ENCODE measurements at regions not wholly inside any gene's neighbourhood (a gene's known extent, or its start where the extent isn't known, plus 50 kb on each side); places are given as distances from the start of the nearest gene placed in this dataset.
"Not testable (repeated sequence)": the region's sequence is repeated elsewhere in the genome, so short reads cannot be mapped to it uniquely, and the experiment has no call there.

DNA sequence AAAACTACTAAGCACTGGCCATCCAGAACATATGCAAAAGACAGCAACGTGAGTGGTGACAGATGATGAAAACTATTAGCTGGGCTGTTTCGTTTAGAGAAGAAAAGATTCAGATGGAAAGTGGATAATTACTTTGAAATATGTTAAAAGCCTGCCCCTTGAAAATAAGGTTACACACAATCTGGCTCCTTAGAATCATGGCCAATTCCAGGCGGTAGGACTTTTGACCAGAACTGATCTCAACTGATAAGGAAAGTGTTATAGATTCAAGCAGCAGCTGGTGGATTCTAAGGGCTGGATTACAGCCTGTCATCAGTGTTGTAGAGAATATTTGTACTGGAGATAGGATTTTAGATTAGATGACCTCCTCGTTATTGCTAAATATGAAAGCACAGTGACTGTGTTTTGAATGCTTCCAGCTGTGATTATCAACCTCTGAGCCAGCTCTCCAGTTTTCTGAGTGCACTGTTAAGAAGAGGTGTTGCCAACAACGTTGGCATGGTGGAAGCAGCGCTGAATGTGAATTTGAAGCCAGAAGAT, 75.1 kb downstream of the KBTBD2 start:
- DNase-seq (ENCODE audit: low read depth) = not testable (repeated sequence)

- not testable (repeated sequence) for DNase-seq (ENCODE audit: low read depth)
Measured at GRCh38 chr7:32814779-32815178, 76.8 kb downstream of the KBTBD2 start.

DNA sequence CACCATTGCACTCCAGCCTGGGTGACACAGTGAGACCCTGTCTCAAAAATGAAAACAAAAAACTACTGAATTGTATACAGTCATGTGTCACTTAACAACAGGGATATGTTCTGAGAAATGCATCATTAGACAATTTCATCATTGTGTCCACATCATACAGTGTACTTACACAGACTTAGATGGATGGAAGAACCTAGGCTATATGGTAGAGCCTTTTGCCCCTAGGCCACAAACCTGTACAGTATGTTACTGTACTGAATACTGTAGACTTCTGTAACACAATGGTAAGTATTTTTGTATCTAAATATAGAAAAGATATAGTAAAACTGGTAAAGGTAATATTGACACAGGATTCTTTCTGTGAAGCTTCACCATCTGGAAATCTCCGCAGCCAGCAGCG, 81.7 kb downstream of the KBTBD2 start:
- DNase-seq (ENCODE audit: low read depth) = no peak

DNA sequence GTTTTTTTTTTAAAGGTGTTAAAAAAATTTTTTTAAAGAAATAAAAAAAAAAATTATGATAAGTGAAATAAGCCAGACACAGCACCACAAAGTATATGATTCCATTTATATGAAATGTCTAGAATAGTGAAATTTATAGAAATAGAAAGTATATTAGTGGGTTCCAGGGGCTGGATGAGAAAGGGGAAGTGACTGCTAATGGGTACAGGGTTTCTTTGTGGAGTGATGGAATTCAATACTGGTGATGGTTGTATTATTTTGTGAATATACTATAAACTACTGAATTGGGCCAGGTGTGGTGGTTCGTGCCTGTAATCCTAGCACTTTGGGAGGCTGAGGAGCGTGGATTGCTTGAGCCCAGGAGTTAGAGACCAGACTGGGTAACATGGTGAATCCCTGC, 82.2 kb downstream of the KBTBD2 start:
- no peak for DNase-seq (ENCODE audit: low read depth)

DNA sequence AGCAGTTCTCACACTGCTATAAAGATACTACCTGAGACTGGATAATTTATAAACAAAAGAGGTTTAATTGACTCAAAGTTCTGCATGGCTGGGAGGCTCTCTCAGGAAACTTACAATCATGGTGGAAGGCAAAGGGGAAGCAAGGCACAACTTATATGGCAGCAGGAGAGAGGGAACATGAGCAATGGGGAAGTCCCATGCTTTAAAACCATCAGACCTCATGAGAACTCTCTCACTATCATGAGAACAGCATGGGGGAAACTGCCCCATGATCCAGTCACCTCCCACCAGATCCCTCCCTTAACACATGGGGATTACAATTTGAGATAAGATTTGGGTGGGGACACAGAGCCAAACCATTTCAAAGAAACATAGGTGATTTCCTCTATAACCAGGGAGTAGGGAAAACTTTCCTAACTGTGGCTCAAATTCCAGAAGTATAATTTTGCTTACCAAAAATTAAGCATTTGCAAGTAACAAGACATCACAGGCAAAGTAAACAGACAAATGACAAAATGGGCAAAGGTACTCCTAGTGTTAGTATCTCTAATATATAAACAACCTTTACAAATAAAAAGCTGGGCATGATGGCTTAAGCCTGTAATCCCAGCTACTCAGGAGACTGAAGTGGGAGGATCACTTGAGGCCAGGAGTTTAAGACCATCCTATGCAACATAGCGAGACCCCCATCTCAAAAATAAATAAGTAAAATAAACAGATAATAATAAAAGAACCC, 88.0 kb downstream of the KBTBD2 start:
- DNase-seq (ENCODE audit: low read depth) = no peak

GRCh38 chr7:32802305-32802910, 89.2 kb downstream of the KBTBD2 start:
- DNase-seq (ENCODE audit: low read depth) = no peak

GRCh38 chr7:32793053-32793452, 98.5 kb downstream of the KBTBD2 start:
- not testable (repeated sequence) for DNase-seq (ENCODE audit: low read depth)

DNA sequence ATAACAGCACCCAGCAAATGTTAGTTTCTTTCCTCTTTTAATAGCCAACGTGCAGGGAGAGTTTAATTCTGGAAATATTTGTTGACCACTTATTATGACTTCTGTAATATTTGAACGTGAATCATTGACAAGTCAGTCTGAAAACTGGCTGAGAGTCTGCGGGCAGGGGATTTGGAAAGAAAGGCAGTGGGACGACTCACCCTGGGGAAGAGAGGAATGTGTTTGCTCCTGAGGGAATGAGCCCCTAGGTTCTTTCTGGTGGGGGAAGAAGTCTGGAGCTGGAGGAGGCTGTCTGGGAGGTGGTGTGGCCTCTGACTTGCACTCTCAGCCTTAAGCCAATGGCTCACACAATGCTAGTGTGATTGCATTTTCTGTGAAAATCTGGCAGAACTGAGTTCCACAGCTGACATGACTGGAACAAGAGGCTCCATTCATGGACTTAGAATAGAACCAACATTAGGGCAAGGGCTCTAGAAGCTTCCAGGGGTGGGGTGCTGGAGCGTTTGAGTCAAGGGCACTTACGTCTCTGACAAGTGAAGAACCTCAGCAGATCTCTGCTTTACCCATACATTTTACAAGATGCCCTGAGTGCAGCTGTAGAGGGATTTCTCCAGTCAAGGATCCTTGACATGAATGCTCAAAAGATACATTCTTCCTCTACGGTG, 100.7 kb downstream of the KBTBD2 start:
- not testable (repeated sequence) for DNase-seq (ENCODE audit: low read depth)

DNA sequence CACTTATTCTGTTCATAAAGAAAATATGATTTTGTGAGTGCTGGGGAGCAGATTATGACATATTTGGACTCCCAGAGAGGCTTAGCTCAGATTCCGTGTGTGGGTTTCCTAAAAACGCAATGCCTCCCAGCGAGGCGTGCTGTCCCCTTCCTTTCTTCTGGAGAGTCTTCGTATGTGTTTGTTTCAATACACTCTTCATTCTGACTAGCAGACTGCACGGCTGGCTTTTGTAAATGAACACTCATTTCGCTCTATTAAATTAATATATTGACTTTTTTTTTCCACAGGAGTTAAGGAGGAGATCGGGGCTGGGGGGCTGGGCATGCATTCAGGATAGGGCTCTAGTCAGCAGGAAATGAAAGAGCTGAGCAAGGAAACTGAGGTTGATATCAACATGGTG, 102.3 kb downstream of the KBTBD2 start:
- DNase-seq (ENCODE audit: low read depth) = not testable (repeated sequence)

- not testable (repeated sequence) for DNase-seq (ENCODE audit: low read depth)
Measured at GRCh38 chr7:32788174-32788573, 103.4 kb downstream of the KBTBD2 start.

DNA sequence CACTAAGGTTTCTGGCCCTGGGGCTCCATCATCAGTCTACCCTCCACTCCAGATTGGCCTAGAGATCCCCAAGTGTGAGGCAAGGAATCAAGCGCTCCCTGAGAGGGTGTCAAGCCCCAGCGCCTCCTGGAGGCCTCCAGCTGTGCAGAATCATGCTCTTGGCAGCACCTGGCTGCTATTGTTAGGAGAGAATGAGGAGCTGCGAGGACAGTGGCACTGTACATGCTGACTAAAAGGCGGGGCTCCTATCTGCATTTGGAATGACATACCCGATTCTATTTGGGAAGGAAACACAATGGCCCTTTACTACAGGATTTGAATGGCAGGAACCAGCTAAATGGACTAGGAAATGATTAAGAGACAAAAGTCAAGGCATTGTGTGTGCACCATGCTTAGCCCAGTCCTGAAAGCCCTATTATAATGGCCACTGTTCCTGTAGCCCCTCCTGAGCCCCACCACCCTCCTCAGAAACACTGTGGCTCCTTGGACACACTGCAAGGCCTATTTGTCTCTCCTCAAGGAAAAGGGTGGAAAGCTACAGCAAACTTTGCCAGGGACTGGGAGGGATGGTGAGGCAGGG, 106.1 kb downstream of the KBTBD2 start:
- DNase-seq (ENCODE audit: low read depth) = not testable (repeated sequence)

- DNase-seq (ENCODE audit: low read depth) = not testable (repeated sequence)
Measured at GRCh38 chr7:32779895-32780294, 111.7 kb downstream of the KBTBD2 start.

- no peak for DNase-seq (ENCODE audit: low read depth)
Measured at GRCh38 chr7:32779167-32779566, 112.4 kb downstream of the KBTBD2 start.

GRCh38 chr7:32777041-32777666, 114.4 kb downstream of the KBTBD2 start:
- DNase-seq (ENCODE audit: low read depth) = not testable (repeated sequence)

DNA sequence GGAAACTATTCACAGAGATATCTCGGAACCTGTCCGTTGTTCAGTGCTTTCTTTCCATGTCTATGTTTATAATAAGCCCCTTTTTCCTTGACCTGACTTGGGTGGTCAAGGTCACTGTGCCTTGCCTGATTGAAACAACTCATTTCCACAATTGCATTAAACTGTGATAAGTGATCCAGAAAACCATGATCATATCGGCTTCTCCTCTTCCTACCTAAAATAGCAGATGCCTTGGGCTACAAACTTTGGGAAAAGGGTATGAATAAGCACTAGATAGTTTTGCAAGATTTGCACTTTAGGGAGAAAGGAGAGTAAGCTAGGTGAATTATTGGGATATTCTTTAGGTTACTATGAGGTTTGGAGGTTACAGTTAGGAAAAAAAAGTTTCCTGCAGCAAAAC, 115.2 kb downstream of the KBTBD2 start:
- not testable (repeated sequence) for DNase-seq (ENCODE audit: low read depth)

GRCh38 chr7:32775809-32776208, 115.8 kb downstream of the KBTBD2 start:
- not testable (repeated sequence) for DNase-seq (ENCODE audit: low read depth)

- no peak for DNase-seq (ENCODE audit: low read depth)
Measured at GRCh38 chr7:32774541-32774951, 117.0 kb downstream of the KBTBD2 start.

DNA sequence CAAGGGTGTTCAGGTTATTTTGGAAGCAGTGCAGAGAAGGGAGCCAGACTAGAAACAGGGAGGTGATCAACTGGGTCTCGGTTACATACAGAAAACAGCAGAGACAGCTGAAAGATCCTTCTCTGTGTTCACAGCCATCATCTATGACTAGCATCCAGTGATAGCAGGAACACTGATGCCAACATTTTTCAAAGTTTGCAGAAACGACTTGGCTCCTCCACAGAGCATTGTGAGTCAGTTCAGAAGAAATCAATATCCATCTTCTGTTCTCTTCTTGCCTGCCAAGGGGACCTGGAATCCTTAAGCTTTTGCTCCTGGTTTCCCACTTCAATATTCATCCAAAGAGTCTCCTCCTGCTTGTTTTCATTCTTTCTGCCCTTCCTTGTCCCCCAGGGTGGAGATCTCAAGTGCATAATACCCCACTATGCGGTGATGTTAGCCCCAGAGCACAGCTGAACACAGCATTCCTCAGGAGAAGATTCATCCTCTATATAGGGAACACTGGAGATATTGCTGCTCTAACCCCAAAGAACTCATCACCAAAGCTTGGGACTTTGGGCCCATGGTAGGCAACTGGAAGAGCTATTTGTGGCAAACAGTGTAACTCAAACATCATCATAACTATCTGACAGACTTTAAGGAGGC, 122.6 kb downstream of the KBTBD2 start:
- not testable (repeated sequence) for DNase-seq (ENCODE audit: low read depth)

DNA sequence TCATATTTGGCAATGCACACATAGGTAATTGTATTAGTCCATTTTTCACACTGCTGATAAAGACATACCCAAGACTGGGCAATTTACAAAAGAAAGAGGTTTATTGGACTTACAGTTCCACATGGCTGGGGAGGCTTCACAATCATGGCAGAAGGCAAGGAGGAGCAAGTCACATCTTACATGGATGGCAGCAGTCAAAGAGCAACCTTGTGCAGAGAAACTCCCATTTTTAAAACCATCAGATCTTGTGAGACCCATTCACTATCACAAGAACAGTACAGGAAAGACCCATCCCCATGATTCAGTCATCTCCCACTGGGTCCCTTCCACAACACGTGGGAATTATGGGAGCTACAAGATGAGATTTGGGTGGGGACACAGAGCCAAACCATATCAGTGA, 123.2 kb downstream of the KBTBD2 start:
- DNase-seq (ENCODE audit: low read depth) = not testable (repeated sequence)

GRCh38 chr7:32765649-32766251, 125.8 kb downstream of the KBTBD2 start:
- not testable (repeated sequence) for DNase-seq (ENCODE audit: low read depth)

DNA sequence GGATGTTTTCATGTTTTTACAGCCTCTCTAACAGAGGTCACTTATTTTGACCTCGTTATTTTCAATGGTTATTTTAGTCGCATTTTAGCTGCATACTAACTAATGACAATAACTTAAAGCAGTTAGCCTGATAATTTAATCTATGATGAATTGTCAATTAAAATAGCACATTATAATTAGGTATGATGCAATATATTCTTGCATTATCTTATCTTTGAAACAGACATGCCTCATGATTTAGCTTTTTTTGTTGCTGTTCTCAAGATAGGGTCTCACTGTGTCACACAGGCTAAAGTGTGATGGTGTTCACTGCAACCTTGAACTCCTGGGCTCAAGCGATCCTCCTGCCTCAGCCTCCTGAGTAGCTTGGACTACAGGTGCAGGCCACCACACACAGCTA, 126.4 kb downstream of the KBTBD2 start:
- DNase-seq (ENCODE audit: low read depth) = no peak

All from T follicular helper cell (primary cell).